Endodermal cell (in vitro differentiated cells): ENCODE measurements at regions not wholly inside any gene's neighbourhood (a gene's known extent, or its start where the extent isn't known, plus 50 kb on each side); places are given as distances from the start of the nearest gene placed in this dataset.
A peak's percentile ranks its signal among the peaks of the same experiment; 100 is the strongest.

ENCODE experiments used
- DNase-seq: peaks from one replicate; pipeline ENCODE4 v3.0.0-alpha.2; 2017
- H3K27ac ChIP-seq: 2 replicates; pipeline ENCODE4 v1.5.1; 2013; ENCODE audit warnings: mild to moderate bottlenecking, low read depth, low read length, moderate library complexity
- H3K27me3 ChIP-seq: 2 replicates; pipeline ENCODE4 v1.6.1; 2013; ENCODE audit warnings: mild to moderate bottlenecking, low read length, moderate library complexity; ENCODE audit not compliant: insufficient read depth, control insufficient read depth, poor library complexity, severe bottlenecking
- H3K36me3 ChIP-seq: 2 replicates; pipeline ENCODE4 v1.7.0; 2013; ENCODE audit warnings: mild to moderate bottlenecking, low read length, moderate library complexity; ENCODE audit not compliant: control insufficient read depth, insufficient read depth
- H3K4me1 ChIP-seq: one replicate; pipeline ENCODE4 v1.7.0; 2013; ENCODE audit warnings: low read length; ENCODE audit not compliant: control insufficient read depth, insufficient read depth
- H3K4me3 ChIP-seq: 2 replicates; pipeline ENCODE4 v1.5.1; 2013; ENCODE audit warnings: mild to moderate bottlenecking, low read length, moderate library complexity
- H3K9ac ChIP-seq: 2 replicates; pipeline ENCODE4 v1.6.1; 2013; ENCODE audit warnings: mild to moderate bottlenecking, low read length, moderate library complexity; ENCODE audit not compliant: poor library complexity, severe bottlenecking; ENCODE audit errors: extremely low read depth
- H3K9me3 ChIP-seq: 2 replicates; pipeline ENCODE4 v1.6.1; 2013; ENCODE audit warnings: mild to moderate bottlenecking, low read length, moderate library complexity; ENCODE audit not compliant: control insufficient read depth
- H3K27ac Mint-ChIP-seq: 2 replicates; pipeline ENCODE4 v1.8.0; 2020; ENCODE audit warnings: mixed read lengths
- H3K27me3 Mint-ChIP-seq: 2 replicates; pipeline ENCODE4 v1.8.0; 2021; ENCODE audit warnings: mild to moderate bottlenecking, mixed read lengths; ENCODE audit not compliant: insufficient read depth
- H3K36me3 Mint-ChIP-seq: 2 replicates; pipeline ENCODE4 v1.8.0; 2020; ENCODE audit warnings: low read depth, mixed read lengths
- H3K4me1 Mint-ChIP-seq: 2 replicates; pipeline ENCODE4 v1.8.0; 2020; ENCODE audit warnings: mixed read lengths
- H3K4me3 Mint-ChIP-seq: 2 replicates; pipeline ENCODE4 v1.8.0; 2020; ENCODE audit warnings: mild to moderate bottlenecking, moderate library complexity, mixed read lengths
- H3K9me3 Mint-ChIP-seq: 2 replicates; pipeline ENCODE4 v1.8.0; 2020; ENCODE audit warnings: mild to moderate bottlenecking, mixed read lengths
- WGBS, 2 experiments: methylation state at CpG; one replicate each; pipeline versions ENCODE4 v1.1.5 to v1.1.7; 2013; ENCODE audit warnings: missing lambda C conversion rate in 2 of 2, mixed read lengths in 1 of 2; ENCODE audit not compliant: insufficient coverage in 1 of 2, insufficient read length in 1 of 2; 5-methylcytosine and 5-hydroxymethylcytosine counted together
- TF ChIP-seq, protein P1 (sequence below): fragments of 200-600 bp; sonication (generic); conservative IDR thresholded peaks from 2 replicates; pipeline ENCODE4 v1.5.0; 2021; ENCODE audit warnings: antibody characterized with exemption, mild to moderate bottlenecking

DNA sequence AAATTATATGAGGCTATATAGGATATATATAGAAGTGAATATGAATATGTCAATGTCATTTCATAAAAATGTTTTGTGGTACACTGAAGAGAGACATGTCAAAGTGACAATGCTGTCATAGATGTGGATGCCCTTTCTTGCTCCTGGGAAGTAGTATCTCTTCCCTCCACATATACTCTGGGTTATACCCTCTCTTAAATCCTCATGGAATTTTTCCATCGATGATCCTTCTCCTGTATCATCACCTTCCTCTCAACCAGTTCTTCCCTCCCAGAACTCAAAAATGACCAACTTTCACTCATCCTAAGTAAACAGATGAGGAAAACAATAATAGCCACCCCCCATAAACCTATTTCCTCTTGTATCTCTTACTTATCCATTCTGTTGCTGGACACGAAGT is 351.5 kb downstream of the USP25 start:
- Histone ChIP-seq H3K4me3 (no peak overlapping the region), H3K4me1 (no peaks in the 10 kb centered on the region), H3K27ac (no peak overlapping the region), H3K9me3 (no peaks in the 10 kb centered on the region), H3K27me3 (no peaks in the 10 kb centered on the region), H3K36me3 (no peaks in the 10 kb centered on the region), H3K9ac (no peak overlapping the region)
- Mint-ChIP-seq H3K9me3 (no peaks in the 10 kb centered on the region), H3K4me3 (no peak overlapping the region), H3K36me3 (no peaks in the 10 kb centered on the region), H3K4me1 (no peaks in the 10 kb centered on the region), H3K27me3 (no peaks in the 10 kb centered on the region), H3K27ac (no peak overlapping the region)
- TF ChIP-seq, protein P1, sequence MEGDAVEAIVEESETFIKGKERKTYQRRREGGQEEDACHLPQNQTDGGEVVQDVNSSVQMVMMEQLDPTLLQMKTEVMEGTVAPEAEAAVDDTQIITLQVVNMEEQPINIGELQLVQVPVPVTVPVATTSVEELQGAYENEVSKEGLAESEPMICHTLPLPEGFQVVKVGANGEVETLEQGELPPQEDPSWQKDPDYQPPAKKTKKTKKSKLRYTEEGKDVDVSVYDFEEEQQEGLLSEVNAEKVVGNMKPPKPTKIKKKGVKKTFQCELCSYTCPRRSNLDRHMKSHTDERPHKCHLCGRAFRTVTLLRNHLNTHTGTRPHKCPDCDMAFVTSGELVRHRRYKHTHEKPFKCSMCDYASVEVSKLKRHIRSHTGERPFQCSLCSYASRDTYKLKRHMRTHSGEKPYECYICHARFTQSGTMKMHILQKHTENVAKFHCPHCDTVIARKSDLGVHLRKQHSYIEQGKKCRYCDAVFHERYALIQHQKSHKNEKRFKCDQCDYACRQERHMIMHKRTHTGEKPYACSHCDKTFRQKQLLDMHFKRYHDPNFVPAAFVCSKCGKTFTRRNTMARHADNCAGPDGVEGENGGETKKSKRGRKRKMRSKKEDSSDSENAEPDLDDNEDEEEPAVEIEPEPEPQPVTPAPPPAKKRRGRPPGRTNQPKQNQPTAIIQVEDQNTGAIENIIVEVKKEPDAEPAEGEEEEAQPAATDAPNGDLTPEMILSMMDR = no peak
- 92 to 100% methylated on average over 1 to 2 of the region's 2 CpGs for WGBS, 2 experiments
- no peak for DNase-seq

DNA sequence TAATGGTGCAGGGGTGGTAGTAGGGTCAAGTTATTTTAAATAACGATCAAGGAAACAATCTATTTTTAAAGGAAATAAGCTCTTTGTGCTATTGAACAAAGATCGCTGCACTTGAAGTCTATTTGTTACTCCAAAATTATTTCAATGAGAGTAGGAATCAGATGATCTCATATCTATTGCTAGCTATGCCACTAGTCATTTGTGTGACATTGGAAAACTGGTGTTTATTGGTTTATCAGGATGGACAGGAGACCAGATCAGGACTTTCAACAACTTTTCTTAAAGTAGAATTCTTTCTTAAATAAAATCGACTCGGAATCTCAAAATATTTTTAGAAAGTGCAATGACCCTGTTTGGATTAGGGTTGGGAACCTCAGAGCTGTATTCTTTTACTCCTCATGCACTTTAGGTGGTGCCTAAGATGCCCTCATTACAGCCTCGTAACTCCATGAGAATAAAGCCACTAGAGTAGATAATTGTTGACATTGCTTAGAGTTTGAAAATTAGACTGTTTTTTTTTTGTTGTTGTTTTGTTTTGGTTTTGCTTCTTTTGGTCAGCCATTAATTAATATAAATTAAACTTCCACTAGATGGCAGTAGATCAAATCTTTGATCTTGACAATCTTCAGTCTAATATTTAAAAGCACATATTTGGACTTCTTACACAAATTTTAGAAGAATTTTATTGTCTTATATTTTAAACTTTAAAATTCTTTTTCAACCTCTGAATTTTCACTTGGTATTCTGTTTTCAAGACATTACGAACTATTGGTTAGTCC is 352.4 kb downstream of the USP25 start:
- Histone ChIP-seq H3K9ac (no peak overlapping the region), H3K9me3 (no peaks in the 10 kb centered on the region), H3K4me3 (no peak overlapping the region), H3K4me1 (no peaks in the 10 kb centered on the region), H3K27ac (no peak overlapping the region), H3K36me3 (no peaks in the 10 kb centered on the region), H3K27me3 (no peaks in the 10 kb centered on the region)
- DNase-seq = no peak
- Mint-ChIP-seq H3K27me3 (no peaks in the 10 kb centered on the region), H3K4me1 (no peaks in the 10 kb centered on the region), H3K36me3 (no peaks in the 10 kb centered on the region), H3K27ac (no peak overlapping the region), H3K4me3 (no peak overlapping the region), H3K9me3 (no peaks in the 10 kb centered on the region)
- TF ChIP-seq, protein P1 = peak; percentile 73
- WGBS, 2 experiments = 80 to 95% methylated on average over 2 to 5 of the region's 6 CpGs

DNA sequence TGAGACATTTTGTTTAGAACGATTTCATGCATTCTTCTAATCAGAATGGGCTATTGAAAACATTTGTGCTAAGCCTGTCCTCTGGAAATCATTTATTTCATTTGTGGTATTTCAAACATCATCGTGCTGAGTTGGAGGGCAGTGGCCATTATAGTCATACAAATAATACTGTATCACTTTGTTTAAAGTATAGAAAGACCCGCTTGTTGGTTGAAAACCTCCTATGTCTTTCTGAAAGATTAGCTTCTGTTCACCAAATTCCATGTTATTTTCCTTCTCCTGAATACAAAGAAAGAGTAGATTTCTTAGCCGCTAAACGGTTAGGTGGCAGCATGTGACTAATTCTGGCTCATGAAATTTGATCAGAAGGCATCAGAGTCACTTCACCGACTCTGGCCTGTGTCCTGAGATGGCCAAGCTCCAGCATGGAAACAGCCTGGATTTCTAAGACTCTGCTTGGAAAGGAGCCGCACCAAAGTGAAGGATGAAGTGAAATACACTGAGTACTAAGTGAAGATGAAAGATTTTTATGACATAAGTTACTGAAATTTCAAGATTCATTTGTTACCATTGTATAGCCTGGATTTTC is 355.1 kb downstream of the USP25 start:
- H3K9ac ChIP-seq = no peak overlapping the region

More for the DNA sequence above, 355.1 kb downstream of the USP25 start:
- no peak overlapping the region for H3K27ac Mint-ChIP-seq
- no peak for DNase-seq
- H3K4me1 Mint-ChIP-seq = no peaks in the 10 kb centered on the region
- TF ChIP-seq, protein P1 = no peak
- no peaks in the 10 kb centered on the region for H3K36me3 Mint-ChIP-seq
- WGBS, 2 experiments = 88 to 93% methylated on average over 4 to 7 of the region's 7 CpGs
- Histone ChIP-seq H3K4me1 (no peaks in the 10 kb centered on the region), H3K9me3 (no peaks in the 10 kb centered on the region), H3K4me3 (no peak overlapping the region), H3K27me3 (no peaks in the 10 kb centered on the region), H3K36me3 (no peaks in the 10 kb centered on the region), H3K27ac (no peak overlapping the region)
- H3K4me3 Mint-ChIP-seq = no peak overlapping the region
- no peaks in the 10 kb centered on the region for H3K9me3 Mint-ChIP-seq
- no peaks in the 10 kb centered on the region for H3K27me3 Mint-ChIP-seq
